ENCODE measurements at regions not wholly inside any gene's neighbourhood (a gene's known extent, or its start where the extent isn't known, plus 50 kb on each side); places are given as distances from the start of the nearest gene placed in this dataset.

- Mint-ChIP-seq H3K4me3 (no peak overlapping the region), H3K4me1 (ENCODE audit: unreplicated experiment) (peaks cover 6% of the 10 kb centered on the region), H3K27me3 (no peaks in the 10 kb centered on the region), H3K27ac (no peak overlapping the region), H3K9me3 (peaks cover 5% of the 10 kb centered on the region), H3K36me3 (no peaks in the 10 kb centered on the region)
- TF ChIP-seq CTCF (conservative IDR thresholded peaks at IDR 0.05), result no peak
- DNase-seq (ENCODE audit: extremely low spot score, unreplicated experiment), result no peak
These were observed 172.5 kb upstream of the LRIG1 start for GRCh38 chr3:66673293-66673692.

GRCh38 chr3:66675366-66675765 lies 174.5 kb upstream of the LRIG1 start:
- H3K27me3 Mint-ChIP-seq, result no peaks in the 10 kb centered on the region
- H3K4me3 Mint-ChIP-seq, result no peak overlapping the region
- no peaks in the 10 kb centered on the region for H3K36me3 Mint-ChIP-seq
- H3K27ac Mint-ChIP-seq, result no peak overlapping the region
- TF ChIP-seq CTCF (conservative IDR thresholded peaks at IDR 0.05), result no peak
- no peak for DNase-seq (ENCODE audit: extremely low spot score, unreplicated experiment)
- H3K4me1 Mint-ChIP-seq (ENCODE audit: unreplicated experiment), result peaks cover 6% of the 10 kb centered on the region
- peaks cover 8% of the 10 kb centered on the region for H3K9me3 Mint-ChIP-seq

GRCh38 chr3:66692042-66692765 lies 191.4 kb upstream of the LRIG1 start:
- Mint-ChIP-seq H3K27me3 (peaks cover 5% of the 10 kb centered on the region), H3K9me3 (no peaks in the 10 kb centered on the region), H3K36me3 (no peaks in the 10 kb centered on the region), H3K4me3 (no peak overlapping the region), H3K4me1 (ENCODE audit: unreplicated experiment) (peaks cover 9% of the 10 kb centered on the region), H3K27ac (no peak overlapping the region)
- TF ChIP-seq CTCF (conservative IDR thresholded peaks at IDR 0.05), result no peak
- DNase-seq (ENCODE audit: extremely low spot score, unreplicated experiment), result no peak

GRCh38 chr3:66692766-66693150 lies 191.9 kb upstream of the LRIG1 start:
- Mint-ChIP-seq H3K27ac (no peak overlapping the region), H3K36me3 (no peaks in the 10 kb centered on the region), H3K4me1 (ENCODE audit: unreplicated experiment) (peaks cover 9% of the 10 kb centered on the region), H3K4me3 (no peak overlapping the region), H3K27me3 (peaks cover 5% of the 10 kb centered on the region), H3K9me3 (no peaks in the 10 kb centered on the region)
- no peak for TF ChIP-seq CTCF (conservative IDR thresholded peaks at IDR 0.05)
- DNase-seq (ENCODE audit: extremely low spot score, unreplicated experiment), result no peak

GRCh38 chr3:66693461-66694031 lies 192.7 kb upstream of the LRIG1 start:
- Mint-ChIP-seq H3K27me3 (peaks cover 5% of the 10 kb centered on the region), H3K27ac (no peak overlapping the region), H3K36me3 (no peaks in the 10 kb centered on the region), H3K4me3 (no peak overlapping the region), H3K4me1 (ENCODE audit: unreplicated experiment) (peaks cover 9% of the 10 kb centered on the region), H3K9me3 (no peaks in the 10 kb centered on the region)
- no peak for DNase-seq (ENCODE audit: extremely low spot score, unreplicated experiment)
- TF ChIP-seq CTCF (conservative IDR thresholded peaks at IDR 0.05), result no peak

All from type B pancreatic cell (in vitro differentiated cells).